ENCODE measurements at regions not wholly inside any gene's neighbourhood (a gene's known extent, or its start where the extent isn't known, plus 50 kb on each side); places are given as distances from the start of the nearest gene placed in this dataset.
"Not testable (repeated sequence)": the region's sequence is repeated elsewhere in the genome, so short reads cannot be mapped to it uniquely, and the experiment has no call there.

GRCh38 chr3:191972714-191973398, 511.9 kb downstream of the PYDC2 start:
- peak; percentile 35 for DNase-seq

- no peak for DNase-seq
Observed at GRCh38 chr3:191973820-191974219, 512.9 kb downstream of the PYDC2 start.

- no peak for DNase-seq
Observed at GRCh38 chr3:191975936-191976335, 515.0 kb downstream of the PYDC2 start.

- no peak for DNase-seq
Observed at GRCh38 chr3:191980443-191980842, 519.5 kb downstream of the PYDC2 start.

- no peak for DNase-seq
Observed at GRCh38 chr3:191982481-191982880, 521.5 kb downstream of the PYDC2 start.

- DNase-seq: no peak
Observed at GRCh38 chr3:191985691-191986090, 524.7 kb downstream of the PYDC2 start.

GRCh38 chr3:191987831-191988350, 526.9 kb downstream of the PYDC2 start:
- no peak for DNase-seq

GRCh38 chr3:191993952-191994351, 533.0 kb downstream of the PYDC2 start:
- not testable (repeated sequence) for DNase-seq

GRCh38 chr3:191997093-191997492, 536.1 kb downstream of the PYDC2 start:
- no peak for DNase-seq

- DNase-seq: no peak
Observed at GRCh38 chr3:191997579-191998268, 536.8 kb downstream of the PYDC2 start.

GRCh38 chr3:192001218-192001617, 540.3 kb downstream of the PYDC2 start:
- DNase-seq: no peak

GRCh38 chr3:192005989-192006388, 545.0 kb downstream of the PYDC2 start:
- no peak for DNase-seq

GRCh38 chr3:192009903-192010302, 548.9 kb downstream of the PYDC2 start:
- DNase-seq: no peak

GRCh38 chr3:192010490-192010889, 549.5 kb downstream of the PYDC2 start:
- DNase-seq: no peak

GRCh38 chr3:192011137-192011536, 550.2 kb downstream of the PYDC2 start:
- no peak for DNase-seq

- DNase-seq: no peak
Observed at GRCh38 chr3:192013110-192013509, 552.1 kb downstream of the PYDC2 start.

GRCh38 chr3:192022412-192022811, 561.4 kb downstream of the PYDC2 start:
- DNase-seq: no peak

GRCh38 chr3:192024751-192025150, 563.8 kb downstream of the PYDC2 start:
- no peak for DNase-seq

- no peak for DNase-seq
Observed at GRCh38 chr3:192026661-192027060, 565.7 kb downstream of the PYDC2 start.

- no peak for DNase-seq
Observed at GRCh38 chr3:192031941-192032340, 571.0 kb downstream of the PYDC2 start.

- DNase-seq: no peak
Observed at GRCh38 chr3:192033246-192033645, 572.3 kb downstream of the PYDC2 start.

GRCh38 chr3:192038726-192039125, 577.8 kb downstream of the PYDC2 start:
- no peak for DNase-seq

- no peak for DNase-seq
Observed at GRCh38 chr3:192039593-192039992, 578.6 kb downstream of the PYDC2 start.

GRCh38 chr3:192040282-192041043, 579.5 kb downstream of the PYDC2 start:
- no peak for DNase-seq

Data from islet precursor cell (in vitro differentiated cells).